Thoracic aorta (tissue), 2 donors: ENCODE measurements at regions not wholly inside any gene's neighbourhood (a gene's known extent, or its start where the extent isn't known, plus 50 kb on each side); places are given as distances from the start of the nearest gene placed in this dataset.
A peak's percentile ranks its signal among the peaks of the same experiment; 100 is the strongest.

Experiments
- ATAC-seq: fragments of 150-250 bp; one replicate; pipeline ENCODE4 v1.8.0; 2017; ENCODE audit warnings: low read depth; ENCODE audit not compliant: insufficient number of reproducible peaks, low FRiP score
- DNase-seq: peaks from one replicate; pipeline ENCODE4 v3.0.0-alpha.2; 2020; ENCODE audit warnings: low spot score
- H3K27ac ChIP-seq, 2 donors: fragments of 200-600 bp; sonication (generic); 1 replicate in 1 of 2; 2 replicates in 1 of 2; pipeline ENCODE4 v1.5.1; 2016; ENCODE audit warnings: mild to moderate bottlenecking in 2 of 2, moderate library complexity in 2 of 2
- H3K27me3 ChIP-seq: fragments of 200-600 bp; sonication (generic); replicated peaks from 2 replicates; pipeline ENCODE4 v1.6.0; 2016; ENCODE audit warnings: mild to moderate bottlenecking; ENCODE audit not compliant: insufficient read depth
- H3K36me3 ChIP-seq: fragments of 200-600 bp; sonication (generic); one replicate; pipeline ENCODE4 v1.5.1; 2016
- H3K4me1 ChIP-seq, 2 donors: fragments of 200-600 bp; sonication (generic); 1 replicate in 1 of 2; 2 replicates in 1 of 2; pipeline versions ENCODE4 v1.5.1 to v1.6.0; 2016; ENCODE audit warnings: low read depth in 2 of 2, mild to moderate bottlenecking in 1 of 2; ENCODE audit not compliant: control insufficient read depth in 1 of 2
- H3K4me3 ChIP-seq: fragments of 200-600 bp; sonication (generic); 2 replicates; pipeline ENCODE4 v1.5.1; 2016; ENCODE audit warnings: mild to moderate bottlenecking
- H3K9me3 ChIP-seq: fragments of 200-600 bp; sonication (generic); 2 replicates; pipeline ENCODE4 v1.5.1; 2016
- CTCF ChIP-seq: fragments of 200-600 bp; sonication (generic); IDR thresholded peaks from one replicate; pipeline ENCODE4 v1.5.1; 2019; ENCODE audit warnings: antibody characterized with exemption

GRCh38 chr2:237222601-237223041 lies 136.9 kb downstream of the COPS8 start:
- Histone ChIP-seq H3K36me3 (no peaks in the 10 kb centered on the region), H3K9me3 (no peaks in the 10 kb centered on the region), H3K27me3 (no peaks in the 10 kb centered on the region), H3K27ac (no peak overlapping the region), H3K4me1 (peaks cover 20 to 36% of the 10 kb centered on the region in 2 donors), H3K4me3 (no peak overlapping the region)
- no peak for DNase-seq
- ATAC-seq, result no peak
- no peak for TF ChIP-seq CTCF

GRCh38 chr2:237223201-237223861 lies 137.6 kb downstream of the COPS8 start:
- H3K4me3 ChIP-seq, result no peak overlapping the region
- peaks cover 20 to 36% of the 10 kb centered on the region in 2 donors for H3K4me1 ChIP-seq
- H3K27ac ChIP-seq, result no peak overlapping the region
- DNase-seq, result peak; percentile 38
- H3K36me3 ChIP-seq, result no peaks in the 10 kb centered on the region
- no peak for TF ChIP-seq CTCF
- peak; percentile 62 for ATAC-seq
- no peaks in the 10 kb centered on the region for H3K9me3 ChIP-seq
- no peaks in the 10 kb centered on the region for H3K27me3 ChIP-seq

- Histone ChIP-seq H3K27me3 (no peaks in the 10 kb centered on the region), H3K36me3 (no peaks in the 10 kb centered on the region), H3K9me3 (no peaks in the 10 kb centered on the region), H3K4me3 (no peak overlapping the region), H3K27ac (no peak overlapping the region), H3K4me1 (peaks cover 18 to 39% of the 10 kb centered on the region in 2 donors)
- DNase-seq (no peak), ATAC-seq (no peak)
- TF ChIP-seq CTCF, result no peak
Observed at GRCh38 chr2:237227190-237227589, 141.5 kb downstream of the COPS8 start.

- Histone ChIP-seq H3K27me3 (no peaks in the 10 kb centered on the region), H3K36me3 (no peaks in the 10 kb centered on the region), H3K27ac (no peak overlapping the region), H3K4me3 (no peak overlapping the region), H3K4me1 (peaks cover 12 to 39% of the 10 kb centered on the region in 2 donors), H3K9me3 (no peaks in the 10 kb centered on the region)
- ATAC-seq, result no peak
- no peak for DNase-seq
- no peak for TF ChIP-seq CTCF
Observed at GRCh38 chr2:237227592-237228280, 142.0 kb downstream of the COPS8 start.

GRCh38 chr2:237228281-237228625 lies 142.6 kb downstream of the COPS8 start:
- Histone ChIP-seq H3K36me3 (no peaks in the 10 kb centered on the region), H3K4me1 (peaks cover 8 to 34% of the 10 kb centered on the region in 2 donors), H3K27me3 (no peaks in the 10 kb centered on the region), H3K9me3 (no peaks in the 10 kb centered on the region), H3K4me3 (no peak overlapping the region), H3K27ac (no peak overlapping the region)
- DNase-seq (no peak), ATAC-seq (no peak)
- TF ChIP-seq CTCF, result no peak
